Breast epithelium (tissue), 4 donors: ENCODE measurements at regions not wholly inside any gene's neighbourhood (a gene's known extent, or its start where the extent isn't known, plus 50 kb on each side); places are given as distances from the start of the nearest gene placed in this dataset.
"Not testable (repeated sequence)": the region's sequence is repeated elsewhere in the genome, so short reads cannot be mapped to it uniquely, and the experiment has no call there.

Experiments used
- DNase-seq, 2 donors: peaks; one replicate each; pipeline ENCODE4 v3.0.0-alpha.2; 2019; ENCODE audit warnings: low spot score in 2 of 2
- H3K27ac ChIP-seq, 2 donors: fragments of 200-600 bp; sonication (generic) in 1 of 2; one replicate each; pipeline ENCODE4 v1.5.1; 2016 to 2019; ENCODE audit warnings: mild to moderate bottlenecking in 1 of 2
- H3K27me3 ChIP-seq, 2 donors: fragments of 200-600 bp; sonication (generic) in 1 of 2; one replicate each; pipeline versions ENCODE4 v1.5.1 to v1.6.0; 2017 to 2019; ENCODE audit warnings: control low read depth in 1 of 2, mild to moderate bottlenecking in 1 of 2
- H3K36me3 ChIP-seq: fragments of 200-600 bp; one replicate; pipeline ENCODE4 v1.5.1; 2019
- H3K4me1 ChIP-seq, 2 donors: fragments of 200-600 bp; sonication (generic); one replicate each; pipeline ENCODE4 v1.5.1; 2016 to 2019; ENCODE audit warnings: control low read depth in 1 of 2
- H3K4me3 ChIP-seq, 3 donors: fragments of 200-600 bp; sonication (generic); 1 replicate in 2 of 3; 2 replicates in 1 of 3; pipeline ENCODE4 v1.5.1; 2016 to 2019; ENCODE audit warnings: mild to moderate bottlenecking in 3 of 3, moderate library complexity in 2 of 3
- H3K9me3 ChIP-seq, 2 donors: fragments of 200-600 bp; sonication (generic) in 1 of 2; one replicate each; pipeline ENCODE4 v1.5.1; 2016 to 2019; ENCODE audit warnings: control low read depth in 1 of 2
- CTCF ChIP-seq, 3 donors: fragments of 450-650 bp; IDR thresholded peaks; one replicate each; pipeline ENCODE4 v1.5.1; 2016 to 2017; ENCODE audit warnings: antibody characterized with exemption in 3 of 3, mild to moderate bottlenecking in 3 of 3, moderate library complexity in 3 of 3
- POLR2A ChIP-seq: fragments of 450-650 bp; IDR thresholded peaks from one replicate; pipeline ENCODE4 v1.6.1; 2016; ENCODE audit warnings: antibody characterized with exemption, mild to moderate bottlenecking, moderate library complexity
- POLR2AphosphoS5 ChIP-seq, 3 donors: sonication (generic); formaldehyde crosslinking; IDR thresholded peaks; one replicate each; pipeline ENCODE4 v1.6.1; 2017; ENCODE audit warnings: antibody characterized with exemption in 3 of 3
- intact Hi-C: fragments of 100-400 bp; cut with DNase I; formaldehyde crosslinking; loops from one replicate; pipeline ENCODE4 v1.15.1; 2023; ENCODE audit warnings: low total_unique reads

DNA sequence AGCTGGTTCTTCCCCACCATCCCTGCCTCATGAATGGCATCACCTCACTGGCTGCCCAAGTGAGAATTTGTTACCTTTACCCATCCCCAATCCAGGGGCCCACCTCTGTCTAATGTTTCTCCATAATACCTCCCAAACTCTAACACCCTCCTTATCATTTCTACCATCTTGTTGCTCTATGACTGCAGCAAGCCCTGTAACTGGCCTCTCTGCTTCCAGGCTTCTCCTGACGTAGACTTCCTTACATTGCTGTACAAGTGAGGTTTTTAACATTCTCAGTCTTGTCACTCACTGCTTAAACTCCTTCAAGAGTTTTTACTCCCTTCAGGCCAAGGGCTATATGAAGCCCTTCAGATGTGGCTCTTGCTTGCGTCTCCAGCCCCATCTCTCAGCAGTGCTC, 53.5 kb upstream of the KIF2A start:
- H3K9me3 ChIP-seq, H3K4me1 ChIP-seq, H3K4me3 ChIP-seq, DNase-seq, H3K36me3 ChIP-seq, H3K27me3 ChIP-seq, H3K27ac ChIP-seq, intact Hi-C loops: not testable (repeated sequence)

DNA sequence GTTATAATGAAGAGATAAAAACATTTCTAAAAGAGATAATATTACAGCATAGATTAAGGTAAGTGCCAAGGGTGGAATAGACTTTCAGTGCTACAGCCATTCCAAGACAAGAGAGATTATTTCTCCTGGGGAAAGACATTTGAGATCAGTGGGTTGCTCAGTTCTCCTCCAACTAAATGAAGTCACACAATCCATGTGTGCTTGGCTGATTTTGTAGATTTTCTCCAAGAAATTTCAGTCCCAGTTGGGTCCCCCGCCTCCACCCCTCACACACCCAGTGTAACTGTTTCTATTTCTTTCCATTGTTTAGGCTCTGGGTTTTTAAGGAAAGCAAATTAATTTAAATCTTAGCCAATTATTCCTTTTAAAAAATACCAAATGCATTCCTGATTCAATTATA, 50.5 kb upstream of the KIF2A start:
- H3K4me1 ChIP-seq, H3K4me3 ChIP-seq, H3K9me3 ChIP-seq, H3K27ac ChIP-seq, intact Hi-C loops, H3K36me3 ChIP-seq, H3K27me3 ChIP-seq, DNase-seq: not testable (repeated sequence)

DNA sequence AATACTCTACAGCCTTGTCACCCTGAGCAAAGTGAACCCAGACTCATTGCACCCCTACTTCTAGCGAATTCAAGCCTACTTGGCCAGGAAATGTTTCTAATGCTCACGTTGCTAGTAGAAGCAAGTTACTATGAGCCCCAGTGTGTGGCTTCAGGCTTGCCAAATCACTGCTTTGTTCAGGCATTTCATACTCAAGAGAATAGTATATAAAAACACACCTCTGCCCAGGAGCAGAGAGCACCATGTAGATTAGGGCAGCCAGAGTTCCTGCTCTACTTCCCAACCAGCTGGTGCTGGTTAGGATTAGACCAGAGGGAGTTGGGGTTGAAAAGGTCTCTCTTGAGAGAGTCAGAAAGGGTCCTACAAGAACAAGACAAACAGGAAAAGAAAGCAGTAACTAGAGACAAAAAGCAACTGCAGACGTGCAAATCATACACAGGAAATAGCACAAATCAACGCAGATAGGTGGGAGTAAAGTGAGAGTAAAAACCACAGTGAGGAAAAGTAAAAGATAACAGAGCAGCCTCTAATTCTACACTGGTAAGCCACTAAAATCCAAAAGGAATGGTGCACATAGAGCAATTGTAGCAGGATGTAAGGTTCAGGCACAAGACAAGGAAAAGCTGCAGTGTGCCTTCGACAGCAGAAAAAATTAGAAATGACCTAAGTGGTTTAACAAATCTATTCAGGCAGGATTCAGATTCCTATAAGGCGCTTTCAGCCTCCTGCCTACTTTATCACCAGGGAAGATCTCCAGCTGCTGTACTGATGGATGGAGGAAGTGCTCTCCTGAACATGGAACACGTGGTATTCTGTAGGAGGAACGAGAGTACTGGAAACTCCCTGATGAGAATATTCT, 49.6 kb upstream of the KIF2A start:
- no peak for TF ChIP-seq CTCF (IDR thresholded peaks at IDR 0.05)
- no peak for TF ChIP-seq POLR2A
- no peak for TF ChIP-seq POLR2AphosphoS5 (IDR thresholded peaks at IDR 0.05)
- no peak for DNase-seq
- no peaks in the 10 kb centered on the region for H3K27me3 ChIP-seq

More for the DNA sequence above, 49.6 kb upstream of the KIF2A start:
- Histone ChIP-seq H3K9me3 (no peaks in the 10 kb centered on the region), H3K36me3 (no peaks in the 10 kb centered on the region), H3K27ac (no peak overlapping the region), H3K4me3 (no peak overlapping the region), H3K4me1 (no peaks in the 10 kb centered on the region)
- intact Hi-C loops, result no loop called here
